H1 (cell line): ENCODE measurements at regions not wholly inside any gene's neighbourhood (a gene's known extent, or its start where the extent isn't known, plus 50 kb on each side); places are given as distances from the start of the nearest gene placed in this dataset.

Experiments used
- CTCF ChIA-PET: fragments of 300-600 bp; sonication (Branson Sonifier 250); formaldehyde crosslinking; loops from one replicate; lab custom pipeline; 2021; ENCODE audit not compliant: partially characterized antibody; lab: Charles Lee
- POLR2A ChIA-PET: fragments of 300-600 bp; sonication (Branson Sonifier 250); formaldehyde crosslinking; loops from one replicate; lab custom pipeline; 2021; ENCODE audit warnings: inconsistent platforms; ENCODE audit not compliant: partially characterized antibody; lab: Charles Lee
- DNase-seq, 2 experiments: peaks; one replicate each; pipeline versions ENCODE4 v3.0.0 to v3.0.0-alpha.2; 2010 to 2022; ENCODE audit warnings: low spot score in 2 of 2, low read depth in 1 of 2, mixed read lengths in 1 of 2
- FAIRE-seq: peaks from 2 replicates; lab custom pipeline; 2011; peaks lifted over from hg19 to GRCh38; lab: Jason Lieb, UNC
- H2AFZ ChIP-seq: 2 replicates; pipeline ENCODE4 v1.8.1; 2012; ENCODE audit warnings: low read length, inconsistent platforms
- H2AK5ac ChIP-seq: 2 replicates; pipeline ENCODE4 v1.6.1; 2013; ENCODE audit warnings: low read depth, low read length
- H2BK120ac ChIP-seq: replicated peaks from 2 replicates; pipeline ENCODE3; 2013; ENCODE audit warnings: low read depth, low read length, inconsistent platforms
- H2BK12ac ChIP-seq: 2 replicates; pipeline ENCODE4 v1.6.1; 2013; ENCODE audit warnings: low read depth, low read length
- H2BK15ac ChIP-seq: 2 replicates; pipeline ENCODE4 v1.6.1; 2013; ENCODE audit warnings: low read length
- H2BK20ac ChIP-seq: 2 replicates; pipeline ENCODE4 v1.6.1; 2013; ENCODE audit warnings: low read length
- H2BK5ac ChIP-seq: 2 replicates; pipeline ENCODE4 v1.6.1; 2013; ENCODE audit warnings: low read depth, low read length
- H3K14ac ChIP-seq: 2 replicates; pipeline ENCODE4 v1.6.1; 2013; ENCODE audit warnings: inconsistent platforms; ENCODE audit not compliant: insufficient read length
- H3K18ac ChIP-seq: 2 replicates; pipeline ENCODE4 v1.6.1; 2013; ENCODE audit warnings: low read length; ENCODE audit errors: extremely low read depth
- H3K23ac ChIP-seq: 2 replicates; pipeline ENCODE4 v1.6.1; 2013; ENCODE audit warnings: inconsistent platforms; ENCODE audit not compliant: insufficient read length
- H3K23me2 ChIP-seq: 2 replicates; pipeline ENCODE4 v1.6.1; 2013; ENCODE audit warnings: low read depth, low read length
- H3K27ac ChIP-seq: 2 replicates; pipeline ENCODE4 v1.6.1; 2011; ENCODE audit warnings: low read depth, low read length, inconsistent platforms
- H3K27me3 ChIP-seq, 4 experiments: replicated peaks in 1 of 4; 1 replicate in 1 of 4; 2 replicates in 3 of 4; pipeline versions ENCODE4 v1.6.1 to v1.8.1; 2011 to 2013; ENCODE audit warnings: low read length in 3 of 4, mild to moderate bottlenecking in 3 of 4, inconsistent platforms in 2 of 4, mixed read lengths in 2 of 4, moderate library complexity in 1 of 4; ENCODE audit not compliant: control insufficient read depth in 3 of 4, insufficient read depth in 3 of 4; ENCODE audit errors: extremely low read depth in 1 of 4
- H3K36me3 ChIP-seq, 4 experiments: 2 replicates each; pipeline versions ENCODE4 v1.6.1 to v1.8.1; 2011 to 2013; ENCODE audit warnings: mild to moderate bottlenecking in 4 of 4, low read length in 3 of 4, moderate library complexity in 2 of 4, control low read depth in 1 of 4, inconsistent platforms in 1 of 4; ENCODE audit not compliant: insufficient read depth in 4 of 4, control insufficient read depth in 2 of 4
- H3K4ac ChIP-seq: replicated peaks from 2 replicates; pipeline ENCODE3; 2013; ENCODE audit warnings: low read length, low read depth, mixed read lengths, inconsistent platforms; ENCODE audit not compliant: insufficient read length
- H3K4me1 ChIP-seq, 4 experiments: replicated peaks in 1 of 4; 1 replicate in 1 of 4; 2 replicates in 3 of 4; pipeline versions ENCODE4 v1.6.1 to v1.8.1; 2011 to 2013; ENCODE audit warnings: low read length in 3 of 4, inconsistent platforms in 2 of 4, mixed read lengths in 1 of 4; ENCODE audit not compliant: insufficient read depth in 4 of 4, control insufficient read depth in 3 of 4
- H3K4me2 ChIP-seq, 2 experiments: 2 replicates each; pipeline versions ENCODE4 v1.6.1 to v1.8.1; 2011 to 2013; ENCODE audit warnings: low read depth in 2 of 2, low read length in 2 of 2, control low read depth in 1 of 2, inconsistent platforms in 1 of 2, mild to moderate bottlenecking in 1 of 2; ENCODE audit not compliant: insufficient read depth in 1 of 2
- H3K4me3 ChIP-seq, 4 experiments: fragments of 200-600, 300-600 bp in 1 of 4; sonication (generic), shearing (Covaris generic), sonication (Bioruptor Twin) in 1 of 4; 2 replicates each; pipeline versions ENCODE4 v1.5.1 to v1.8.1; 2011 to 2016; ENCODE audit warnings: low read length in 4 of 4, low read depth in 3 of 4, control low read depth in 2 of 4, inconsistent platforms in 2 of 4, mild to moderate bottlenecking in 2 of 4, mixed read lengths in 1 of 4, moderate library complexity in 1 of 4; ENCODE audit not compliant: insufficient read depth in 2 of 4; ENCODE audit errors: extremely low read depth in 1 of 4
- H3K56ac ChIP-seq: replicated peaks from 2 replicates; pipeline ENCODE3; 2013; ENCODE audit warnings: low read depth, mild to moderate bottlenecking, mixed read lengths, low read length, inconsistent platforms; ENCODE audit not compliant: insufficient read length
- H3K79me1 ChIP-seq: 2 replicates; pipeline ENCODE4 v1.6.1; 2013; ENCODE audit warnings: low read depth, low read length, control low read depth
- H3K79me2 ChIP-seq, 2 experiments: 2 replicates each; pipeline versions ENCODE4 v1.6.1 to v1.8.1; 2012 to 2013; ENCODE audit warnings: low read length in 2 of 2, mild to moderate bottlenecking in 2 of 2, inconsistent platforms in 1 of 2; ENCODE audit not compliant: insufficient read depth in 2 of 2, control insufficient read depth in 1 of 2
- H3K9ac ChIP-seq, 4 experiments: replicated peaks in 1 of 4; 1 replicate in 1 of 4; 2 replicates in 3 of 4; pipeline versions ENCODE4 v1.6.1 to v1.8.1; 2011 to 2013; ENCODE audit warnings: low read depth in 3 of 4, low read length in 3 of 4, control low read depth in 2 of 4, mild to moderate bottlenecking in 2 of 4, moderate library complexity in 2 of 4, inconsistent platforms in 1 of 4; ENCODE audit errors: extremely low read depth in 1 of 4
- H3K9me3 ChIP-seq, 2 experiments: 2 replicates each; pipeline versions ENCODE4 v1.6.1 to v1.8.1; 2012 to 2013; ENCODE audit warnings: mild to moderate bottlenecking in 2 of 2, moderate library complexity in 2 of 2, control low read depth in 1 of 2, inconsistent platforms in 1 of 2, low read depth in 1 of 2, low read length in 1 of 2, mixed read lengths in 1 of 2; ENCODE audit not compliant: insufficient read depth in 2 of 2
- H4K20me1 ChIP-seq, 2 experiments: replicated peaks in 1 of 2; 2 replicates each; pipeline versions ENCODE3 to v1.8.1; 2011 to 2013; ENCODE audit warnings: inconsistent platforms in 2 of 2, low read length in 2 of 2, mild to moderate bottlenecking in 1 of 2; ENCODE audit not compliant: insufficient read depth in 2 of 2, control insufficient read depth in 1 of 2
- H4K5ac ChIP-seq: 2 replicates; pipeline ENCODE4 v1.6.1; 2013; ENCODE audit warnings: low read length, low read depth, mixed read lengths, inconsistent platforms; ENCODE audit not compliant: insufficient read length
- H4K8ac ChIP-seq: 2 replicates; pipeline ENCODE4 v1.8.0; 2013; ENCODE audit warnings: mild to moderate bottlenecking, moderate library complexity, low read length, inconsistent platforms; ENCODE audit not compliant: insufficient read depth; ENCODE audit errors: extremely low read depth
- H4K91ac ChIP-seq: replicated peaks from 2 replicates; pipeline ENCODE3; 2013; ENCODE audit warnings: low read length, mixed read lengths, inconsistent platforms; ENCODE audit not compliant: insufficient read length
- ASH2L ChIP-seq: fragments of 200-600, 300-600 bp; sonication (generic); IDR thresholded peaks from one replicate; pipeline ENCODE4 v1.7.1; 2017; ENCODE audit warnings: low read length
- CBX8 ChIP-seq: fragments of 300-800, 300-1000 bp; sonication (generic); IDR thresholded peaks from 2 replicates; pipeline ENCODE4 v1.7.1; 2016; ENCODE audit warnings: low read depth, low read length, borderline replicate concordance
- CEBPB ChIP-seq: IDR thresholded peaks from 2 replicates; pipeline ENCODE4 v1.6.1; 2012; ENCODE audit warnings: low read depth, low read length
- EP300 ChIP-seq, 2 experiments: IDR thresholded peaks; 1 replicate in 1 of 2; 2 replicates in 1 of 2; pipeline ENCODE4 v1.6.1; 2011 to 2012; ENCODE audit warnings: low read depth in 2 of 2, low read length in 2 of 2, mild to moderate bottlenecking in 2 of 2, borderline replicate concordance in 1 of 2, inconsistent platforms in 1 of 2, moderate library complexity in 1 of 2
- EZH2 ChIP-seq: fragments of 200-600 bp; sonication (generic); IDR thresholded peaks from 2 replicates; pipeline ENCODE4 v1.7.1; 2012; ENCODE audit warnings: low read depth, mild to moderate bottlenecking, moderate library complexity, low read length, inconsistent platforms; ENCODE audit not compliant: severe bottlenecking
- MAFK ChIP-seq: IDR thresholded peaks from 2 replicates; pipeline ENCODE4 v1.6.1; 2012; ENCODE audit warnings: low read depth, mild to moderate bottlenecking, improper control_type of control experiment, low read length
- NRF1 ChIP-seq: IDR thresholded peaks from 2 replicates; pipeline ENCODE4 v1.6.1; 2011; ENCODE audit warnings: mild to moderate bottlenecking, low read depth, low read length, improper control_type of control experiment
- POLR2AphosphoS5 ChIP-seq: IDR thresholded peaks from 2 replicates; pipeline ENCODE4 v1.6.1; 2011; ENCODE audit warnings: low read depth, low read length
- SIN3A ChIP-seq, 2 experiments: IDR thresholded peaks in 1 of 2; conservative IDR thresholded peaks in 1 of 2; 2 replicates each; pipeline ENCODE4 v1.6.1; 2011 to 2012; ENCODE audit warnings: low read length in 2 of 2, improper control_type of control experiment in 1 of 2, low read depth in 1 of 2, mild to moderate bottlenecking in 1 of 2
- SP1 ChIP-seq: IDR thresholded peaks from 2 replicates; pipeline ENCODE4 v1.6.1; 2011; ENCODE audit warnings: low read depth, low read length
- SP4 ChIP-seq: IDR thresholded peaks from 2 replicates; pipeline ENCODE4 v1.6.1; 2012; ENCODE audit warnings: low read length, inconsistent platforms
- SUZ12 ChIP-seq: fragments of 200-600 bp; sonication (generic); IDR thresholded peaks from 2 replicates; pipeline ENCODE4 v1.6.1; 2012; ENCODE audit warnings: mild to moderate bottlenecking, inconsistent platforms, low read length, moderate library complexity, mixed read lengths
- TBP ChIP-seq: IDR thresholded peaks from 2 replicates; pipeline ENCODE4 v1.6.1; 2011; ENCODE audit warnings: low read depth, low read length, improper control_type of control experiment
- YY1 ChIP-seq: IDR thresholded peaks from 2 replicates; pipeline ENCODE4 v1.6.1; 2011; ENCODE audit warnings: low read depth, mild to moderate bottlenecking, low read length
- WGBS, 2 experiments: shearing (Covaris generic) in 1 of 2; methylation state at CpG; one replicate each; pipeline versions ENCODE4 v1.1.6 to v1.1.7; 2013 to 2015; ENCODE audit warnings: low lambda C conversion rate in 2 of 2, mixed read lengths in 2 of 2, inconsistent platforms in 1 of 2, low coverage in 1 of 2, missing lambda C conversion rate in 1 of 2; ENCODE audit not compliant: insufficient replicate concordance in 2 of 2, insufficient coverage in 1 of 2, insufficient read length in 1 of 2; ENCODE audit errors: extremely low coverage in 1 of 2, missing lambda C conversion rate in 1 of 2; 5-methylcytosine and 5-hydroxymethylcytosine counted together
- TF ChIP-seq, protein P1 (sequence below): IDR thresholded peaks from 2 replicates; pipeline ENCODE4 v1.6.1; 2012; ENCODE audit warnings: inconsistent platforms

DNA sequence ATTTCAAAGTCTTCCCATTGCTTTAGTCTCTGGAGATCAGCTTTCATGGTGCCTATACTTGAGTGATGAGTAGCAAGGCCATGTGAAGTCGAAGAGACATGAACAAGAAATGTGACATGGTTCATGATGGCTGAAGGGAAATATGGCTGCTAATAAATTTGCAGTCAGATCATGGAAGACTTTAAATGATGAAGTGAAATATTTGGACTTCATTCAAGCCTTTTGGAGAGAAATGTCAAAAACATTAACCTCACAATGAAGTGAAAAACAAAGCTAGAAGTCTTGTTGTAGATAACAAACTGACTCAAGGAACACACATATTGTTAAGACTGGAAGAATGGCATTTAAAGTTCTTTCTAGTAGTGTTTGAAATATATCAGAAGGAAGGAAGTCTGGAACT, 120.3 kb upstream of the CCDC54 start:
- no peak overlapping the region for H3K4ac ChIP-seq
- no peak overlapping the region for H4K91ac ChIP-seq
- H3K18ac ChIP-seq = no peak overlapping the region
- no peaks in the 10 kb centered on the region for H3K79me1 ChIP-seq
- H3K27ac ChIP-seq = no peak overlapping the region
- H4K8ac ChIP-seq = no peak overlapping the region
- no peak overlapping the region for H2BK120ac ChIP-seq
- H3K27me3 ChIP-seq = no peaks in the 10 kb centered on the region
- no peak overlapping the region for H4K5ac ChIP-seq
- FAIRE-seq (no peak), DNase-seq (no peak)
- H2BK12ac ChIP-seq = no peak overlapping the region
- no peak overlapping the region for H2AK5ac ChIP-seq
- H3K79me2 ChIP-seq = no peaks in the 10 kb centered on the region
- no peak overlapping the region for H2BK5ac ChIP-seq
- H2AFZ ChIP-seq = no peak overlapping the region
- POLR2A ChIA-PET = no interaction called here
- H4K20me1 ChIP-seq = no peaks in the 10 kb centered on the region
- H2BK15ac ChIP-seq = no peak overlapping the region
- no peaks in the 10 kb centered on the region for H3K9me3 ChIP-seq
- no peaks in the 10 kb centered on the region for H3K4me1 ChIP-seq
- no peak overlapping the region for H2BK20ac ChIP-seq
- no peak overlapping the region for H3K56ac ChIP-seq
- H3K4me3 ChIP-seq = no peak overlapping the region
- H3K14ac ChIP-seq = no peak overlapping the region
- WGBS, 2 experiments = 4% methylated on average over 1 of the region's 1 CpG; no CpG with 5 or more reads in 1 of the 2 experiments
- H3K23me2 ChIP-seq = no peaks in the 10 kb centered on the region
- H3K9ac ChIP-seq = no peak overlapping the region
- CTCF ChIA-PET = interaction anchor here (0.6 to 2.1 kb wide), 3 partner anchors 15 to 457 kb away, joined by 3 to 6 read pairs (median 5); no protein-coding TSS in a partner anchor
- H3K4me2 ChIP-seq = no peak overlapping the region
- H3K23ac ChIP-seq = no peak overlapping the region
- H3K36me3 ChIP-seq = no peaks in the 10 kb centered on the region
- TF ChIP-seq CBX8 = no peak
- TF ChIP-seq CEBPB = no peak
- TF ChIP-seq SP1 = no peak
- TF ChIP-seq EP300 (IDR thresholded peaks at IDR 0.05; ENCODE audit: borderline replicate concordance in 1 of 2, low read depth in 2 of 2, low read length in 2 of 2) = no peak
- no peak for TF ChIP-seq SIN3A (conservative IDR thresholded peaks at IDR 0.05 in 1 of 2, IDR thresholded peaks at IDR 0.05 in 1 of 2; ENCODE audit: low read depth in 1 of 2, low read length in 2 of 2)
- no peak for TF ChIP-seq TBP
- no peak for TF ChIP-seq MAFK
- no peak for TF ChIP-seq POLR2AphosphoS5
- no peak for TF ChIP-seq SP4
- TF ChIP-seq NRF1 = no peak
- no peak for TF ChIP-seq EZH2
- no peak for TF ChIP-seq ASH2L
- no peak for TF ChIP-seq YY1
- no peak for TF ChIP-seq SUZ12
- TF ChIP-seq, protein P1, sequence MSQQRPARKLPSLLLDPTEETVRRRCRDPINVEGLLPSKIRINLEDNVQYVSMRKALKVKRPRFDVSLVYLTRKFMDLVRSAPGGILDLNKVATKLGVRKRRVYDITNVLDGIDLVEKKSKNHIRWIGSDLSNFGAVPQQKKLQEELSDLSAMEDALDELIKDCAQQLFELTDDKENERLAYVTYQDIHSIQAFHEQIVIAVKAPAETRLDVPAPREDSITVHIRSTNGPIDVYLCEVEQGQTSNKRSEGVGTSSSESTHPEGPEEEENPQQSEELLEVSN = no peak
